SK-N-SH (cell line): ENCODE measurements at regions not wholly inside any gene's neighbourhood (a gene's known extent, or its start where the extent isn't known, plus 50 kb on each side); places are given as distances from the start of the nearest gene placed in this dataset.

Source experiments
- CTCF ChIA-PET: fragments of 300-600, 350-600 bp; formaldehyde crosslinking; extraction: SDS; loops from one replicate; lab custom pipeline; 2021; lab: Yijun Ruan, JAX
- POLR2A ChIA-PET: fragments of 350-600 bp; sonication (Branson Sonifier 250); formaldehyde crosslinking; extraction: SDS; loops from one replicate; lab custom pipeline; 2020; ENCODE audit warnings: antibody characterized with exemption, inconsistent platforms; lab: Yijun Ruan, JAX
- DNase-seq: peaks from one replicate; pipeline ENCODE4 v3.0.0; 2012
- H2AFZ ChIP-seq: fragments of 200-600 bp; sonication (generic); 2 replicates; pipeline ENCODE4 v1.8.1; 2016; ENCODE audit warnings: antibody characterized with exemption, mild to moderate bottlenecking, low read depth
- H3F3A ChIP-seq: fragments of 200-600 bp; sonication (generic); replicated peaks from 2 replicates; pipeline ENCODE3; 2016; ENCODE audit warnings: antibody characterized with exemption, mild to moderate bottlenecking; ENCODE audit not compliant: insufficient read depth
- H3K27ac ChIP-seq, 2 experiments: fragments of 200-500 bp in 1 of 2; fragments of 200-600 bp in 1 of 2; sonication (Bioruptor generic) in 1 of 2; sonication (generic), shearing (Covaris generic) in 1 of 2; 2 replicates each; pipeline versions ENCODE4 v1.5.1 to v1.6.1; 2014 to 2016; ENCODE audit warnings: low read depth in 2 of 2, inconsistent platforms in 1 of 2, low read length in 1 of 2, mild to moderate bottlenecking in 1 of 2, mixed read lengths in 1 of 2
- H3K27me3 ChIP-seq: fragments of 200-600 bp; sonication (generic), shearing (Covaris generic); 2 replicates; pipeline ENCODE4 v1.6.1; 2016; ENCODE audit warnings: mixed run types; ENCODE audit not compliant: insufficient read depth
- H3K36me3 ChIP-seq, 2 experiments: fragments of 200-500 bp in 1 of 2; fragments of 200-600 bp in 1 of 2; sonication (Bioruptor generic) in 1 of 2; sonication (generic) in 1 of 2; replicated peaks in 1 of 2; 2 replicates each; pipeline versions ENCODE3 to v1.5.1; 2014 to 2016; ENCODE audit warnings: low read length in 1 of 2, mild to moderate bottlenecking in 1 of 2; ENCODE audit not compliant: insufficient read depth in 2 of 2, control insufficient read depth in 1 of 2
- H3K4me1 ChIP-seq, 2 experiments: fragments of 200-500 bp in 1 of 2; fragments of 200-600 bp in 1 of 2; sonication (Bioruptor generic) in 1 of 2; sonication (generic), shearing (Covaris generic) in 1 of 2; 2 replicates each; pipeline versions ENCODE4 v1.5.1 to v1.6.1; 2014 to 2016; ENCODE audit warnings: low read depth in 1 of 2, low read length in 1 of 2, mixed run types in 1 of 2; ENCODE audit not compliant: insufficient read depth in 2 of 2, control insufficient read depth in 1 of 2
- H3K4me2 ChIP-seq: fragments of 200-600 bp; sonication (generic), shearing (Covaris generic); 2 replicates; pipeline ENCODE4 v1.6.1; 2017; ENCODE audit warnings: mixed run types
- H3K4me3 ChIP-seq, 2 experiments: fragments of 200-500 bp in 1 of 2; fragments of 200-600 bp in 1 of 2; sonication (Bioruptor generic) in 1 of 2; sonication (generic), shearing (Covaris generic) in 1 of 2; 2 replicates each; pipeline versions ENCODE4 v1.5.1 to v1.8.1; 2014 to 2016; ENCODE audit warnings: low read depth in 2 of 2, inconsistent platforms in 1 of 2, low read length in 1 of 2, mild to moderate bottlenecking in 1 of 2, mixed read lengths in 1 of 2, moderate library complexity in 1 of 2
- H3K79me2 ChIP-seq: fragments of 200-600 bp; sonication (generic); 2 replicates; pipeline ENCODE4 v1.8.1; 2017; ENCODE audit warnings: mild to moderate bottlenecking; ENCODE audit not compliant: insufficient read depth
- H3K9ac ChIP-seq: fragments of 200-600 bp; sonication (generic); 2 replicates; pipeline ENCODE4 v1.6.1; 2017; ENCODE audit warnings: mixed run types
- H3K9me2 ChIP-seq: fragments of 200-600 bp; sonication (generic); 2 replicates; pipeline ENCODE4 v1.6.1; 2017; ENCODE audit warnings: mixed run types
- H3K9me3 ChIP-seq: fragments of 200-600 bp; sonication (generic); 2 replicates; pipeline ENCODE4 v1.6.1; 2017; ENCODE audit warnings: mixed run types, mild to moderate bottlenecking, moderate library complexity
- H4K20me1 ChIP-seq: fragments of 200-600 bp; sonication (generic); 2 replicates; pipeline ENCODE4 v1.6.1; 2017; ENCODE audit warnings: mild to moderate bottlenecking, mixed run types; ENCODE audit not compliant: insufficient read depth
- CHD2 ChIP-seq: fragments of 150-350 bp; IDR thresholded peaks from 2 replicates; pipeline ENCODE4 v1.6.1; 2018; ENCODE audit warnings: low read length; ENCODE audit not compliant: partially characterized antibody
- EP300 ChIP-seq, 2 experiments: IDR thresholded peaks; 2 replicates each; pipeline versions ENCODE4 v1.4.0 to v1.6.1; 2012; ENCODE audit warnings: borderline replicate concordance in 1 of 2, low read depth in 1 of 2, low read length in 1 of 2
- FOSL2 ChIP-seq: IDR thresholded peaks from 2 replicates; pipeline ENCODE4 v1.4.0; 2012; ENCODE audit warnings: low read depth, mild to moderate bottlenecking, moderate library complexity, borderline replicate concordance
- FOXJ3 ChIP-seq: sonication (generic); formaldehyde crosslinking; IDR thresholded peaks from 2 replicates; pipeline ENCODE4 v1.5.1; 2020; ENCODE audit warnings: mild to moderate bottlenecking, missing genetic modification reagents
- FOXM1 ChIP-seq: IDR thresholded peaks from 2 replicates; pipeline ENCODE4 v1.4.0; 2012; ENCODE audit warnings: low read depth, mild to moderate bottlenecking
- GATA2 ChIP-seq: sonication (generic); formaldehyde crosslinking; IDR thresholded peaks from 2 replicates; pipeline ENCODE4 v1.5.0; 2020; ENCODE audit warnings: mild to moderate bottlenecking, missing genetic modification reagents
- MEF2A ChIP-seq: IDR thresholded peaks from 2 replicates; pipeline ENCODE4 v1.4.0; 2012; ENCODE audit warnings: low read depth, borderline replicate concordance
- NFIC ChIP-seq: IDR thresholded peaks from 2 replicates; pipeline ENCODE4 v1.4.0; 2012; ENCODE audit warnings: borderline replicate concordance
- NRF1 ChIP-seq: IDR thresholded peaks from 2 replicates; pipeline ENCODE4 v1.6.1; 2012; ENCODE audit warnings: low read depth, mild to moderate bottlenecking, low read length
- RCOR1 ChIP-seq: fragments of 150-350 bp; IDR thresholded peaks from 2 replicates; pipeline ENCODE4 v1.6.1; 2017; ENCODE audit warnings: antibody characterized with exemption, low read length
- RFX5 ChIP-seq: IDR thresholded peaks from 2 replicates; pipeline ENCODE4 v1.6.1; 2012; ENCODE audit warnings: mild to moderate bottlenecking, improper control_type of control experiment, low read length
- SIN3A ChIP-seq: IDR thresholded peaks from 2 replicates; pipeline ENCODE4 v1.6.1; 2012; ENCODE audit warnings: low read depth, mild to moderate bottlenecking, low read length, moderate library complexity, borderline replicate concordance
- SMC3 ChIP-seq: IDR thresholded peaks from 2 replicates; pipeline ENCODE4 v1.6.1; 2012; ENCODE audit warnings: low read depth, low read length, improper control_type of control experiment
- TAF1 ChIP-seq: IDR thresholded peaks from 2 replicates; pipeline ENCODE4 v1.6.1; 2012; ENCODE audit warnings: low read depth, mild to moderate bottlenecking, low read length, moderate library complexity, borderline replicate concordance
- TCF12 ChIP-seq: IDR thresholded peaks from 2 replicates; pipeline ENCODE4 v1.4.0; 2012
- TEAD4 ChIP-seq: IDR thresholded peaks from 2 replicates; pipeline ENCODE4 v1.4.0; 2012; ENCODE audit warnings: mild to moderate bottlenecking, borderline replicate concordance; ENCODE audit not compliant: insufficient read depth
- WGBS: methylation state at CpG from one replicate; pipeline ENCODE4 v1.1.6; 2017; ENCODE audit warnings: low lambda C conversion rate; 5-methylcytosine and 5-hydroxymethylcytosine counted together
- TF ChIP-seq, protein P1 (sequence below): IDR thresholded peaks from 2 replicates; pipeline ENCODE4; 2012
- TF ChIP-seq, protein P2 (sequence below): fragments of 150-350 bp; IDR thresholded peaks from 2 replicates; pipeline ENCODE4 v1.6.1; 2016; ENCODE audit warnings: mild to moderate bottlenecking, low read depth, low read length
- TF ChIP-seq, protein P3 (sequence below): fragments of 150-350 bp; IDR thresholded peaks from 2 replicates; pipeline ENCODE4 v1.6.1; 2017; ENCODE audit warnings: antibody characterized with exemption, low read length, low read depth, borderline replicate concordance
- TF ChIP-seq, protein P4 (sequence below): IDR thresholded peaks from 2 replicates; pipeline ENCODE4 v1.4.0; 2012; ENCODE audit warnings: low read depth, borderline replicate concordance
- TF ChIP-seq, protein P5 (sequence below): IDR thresholded peaks from 2 replicates; pipeline ENCODE4 v1.4.0; 2012; ENCODE audit warnings: low read depth

DNA sequence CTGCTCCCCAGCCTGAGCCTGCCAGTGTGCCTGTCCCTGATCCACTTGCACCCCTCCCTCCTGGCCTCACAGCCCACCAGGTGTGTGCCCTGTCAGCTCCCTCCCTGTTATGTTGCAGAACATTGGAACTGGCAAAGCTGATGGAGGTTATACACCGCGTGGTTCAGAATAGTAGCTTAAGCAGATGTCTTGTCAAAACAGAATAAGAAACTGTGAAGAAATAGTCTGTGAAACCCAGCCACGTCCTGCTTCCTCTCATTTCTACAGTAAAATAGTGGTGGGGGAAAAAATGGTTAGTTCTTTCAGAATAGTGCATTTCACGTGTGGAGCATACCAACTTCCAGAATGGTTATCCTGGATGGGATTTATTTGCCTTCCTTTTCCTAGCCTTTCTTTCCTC lies 161.2 kb upstream of the NAV2 start (continued):
- TF ChIP-seq, protein P1, sequence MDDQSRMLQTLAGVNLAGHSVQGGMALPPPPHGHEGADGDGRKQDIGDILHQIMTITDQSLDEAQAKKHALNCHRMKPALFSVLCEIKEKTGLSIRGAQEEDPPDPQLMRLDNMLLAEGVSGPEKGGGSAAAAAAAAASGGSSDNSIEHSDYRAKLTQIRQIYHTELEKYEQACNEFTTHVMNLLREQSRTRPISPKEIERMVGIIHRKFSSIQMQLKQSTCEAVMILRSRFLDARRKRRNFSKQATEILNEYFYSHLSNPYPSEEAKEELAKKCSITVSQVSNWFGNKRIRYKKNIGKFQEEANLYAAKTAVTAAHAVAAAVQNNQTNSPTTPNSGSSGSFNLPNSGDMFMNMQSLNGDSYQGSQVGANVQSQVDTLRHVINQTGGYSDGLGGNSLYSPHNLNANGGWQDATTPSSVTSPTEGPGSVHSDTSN: no peak
- TF ChIP-seq, protein P2, sequence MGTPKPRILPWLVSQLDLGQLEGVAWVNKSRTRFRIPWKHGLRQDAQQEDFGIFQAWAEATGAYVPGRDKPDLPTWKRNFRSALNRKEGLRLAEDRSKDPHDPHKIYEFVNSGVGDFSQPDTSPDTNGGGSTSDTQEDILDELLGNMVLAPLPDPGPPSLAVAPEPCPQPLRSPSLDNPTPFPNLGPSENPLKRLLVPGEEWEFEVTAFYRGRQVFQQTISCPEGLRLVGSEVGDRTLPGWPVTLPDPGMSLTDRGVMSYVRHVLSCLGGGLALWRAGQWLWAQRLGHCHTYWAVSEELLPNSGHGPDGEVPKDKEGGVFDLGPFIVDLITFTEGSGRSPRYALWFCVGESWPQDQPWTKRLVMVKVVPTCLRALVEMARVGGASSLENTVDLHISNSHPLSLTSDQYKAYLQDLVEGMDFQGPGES: no peak
- TF ChIP-seq TCF12: no peak

DNA sequence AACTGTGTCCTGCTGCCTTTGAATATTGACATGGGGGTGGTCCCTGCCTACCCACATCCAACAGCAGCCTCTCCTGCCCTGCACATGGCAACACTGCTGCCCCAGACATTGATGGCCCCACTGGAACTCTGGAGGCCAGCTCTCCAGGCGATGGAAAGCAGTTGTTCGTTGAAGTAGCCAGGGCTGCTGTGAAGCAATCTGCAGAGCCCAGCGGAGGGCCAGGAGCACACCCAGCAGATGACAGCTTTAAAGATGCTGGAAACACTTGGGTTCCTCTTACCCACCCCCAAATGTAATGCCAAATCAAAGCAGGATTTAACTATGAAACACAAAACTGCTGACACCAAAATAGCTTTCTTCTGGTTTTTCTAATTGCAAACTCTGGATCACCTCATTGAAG lies 165.6 kb upstream of the NAV2 start:
- Histone ChIP-seq H3K79me2 (no peaks in the 10 kb centered on the region), H2AFZ (no peak overlapping the region), H3K4me1 (no peaks in the 10 kb centered on the region), H4K20me1 (no peaks in the 10 kb centered on the region), H3K4me3 (no peak overlapping the region), H3K9me3 (no peaks in the 10 kb centered on the region), H3K9me2 (no peaks in the 10 kb centered on the region), H3K27me3 (peaks cover 36% of the 10 kb centered on the region), H3K4me2 (no peak overlapping the region), H3F3A (no peaks in the 10 kb centered on the region), H3K9ac (no peak overlapping the region), H3K27ac (no peak overlapping the region), H3K36me3 (no peaks in the 10 kb centered on the region)
- CTCF ChIA-PET: interaction anchor here (1.0 to 19.9 kb wide), 5 partner anchors 9 to 474 kb away, joined by 3 to 328 read pairs (median 20); no protein-coding TSS in a partner anchor
- POLR2A ChIA-PET: no interaction called here
- no peak for TF ChIP-seq EP300 (IDR thresholded peaks at IDR 0.05; ENCODE audit: borderline replicate concordance in 1 of 2, low read depth in 1 of 2, low read length in 1 of 2)
- TF ChIP-seq NRF1: no peak
- TF ChIP-seq TAF1: no peak
- TF ChIP-seq, protein P3, sequence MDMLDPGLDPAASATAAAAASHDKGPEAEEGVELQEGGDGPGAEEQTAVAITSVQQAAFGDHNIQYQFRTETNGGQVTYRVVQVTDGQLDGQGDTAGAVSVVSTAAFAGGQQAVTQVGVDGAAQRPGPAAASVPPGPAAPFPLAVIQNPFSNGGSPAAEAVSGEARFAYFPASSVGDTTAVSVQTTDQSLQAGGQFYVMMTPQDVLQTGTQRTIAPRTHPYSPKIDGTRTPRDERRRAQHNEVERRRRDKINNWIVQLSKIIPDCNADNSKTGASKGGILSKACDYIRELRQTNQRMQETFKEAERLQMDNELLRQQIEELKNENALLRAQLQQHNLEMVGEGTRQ: no peak
- no peak for TF ChIP-seq RFX5
- TF ChIP-seq NFIC: no peak
- no peak for TF ChIP-seq CHD2
- no peak for TF ChIP-seq FOXM1
- TF ChIP-seq, protein P4, sequence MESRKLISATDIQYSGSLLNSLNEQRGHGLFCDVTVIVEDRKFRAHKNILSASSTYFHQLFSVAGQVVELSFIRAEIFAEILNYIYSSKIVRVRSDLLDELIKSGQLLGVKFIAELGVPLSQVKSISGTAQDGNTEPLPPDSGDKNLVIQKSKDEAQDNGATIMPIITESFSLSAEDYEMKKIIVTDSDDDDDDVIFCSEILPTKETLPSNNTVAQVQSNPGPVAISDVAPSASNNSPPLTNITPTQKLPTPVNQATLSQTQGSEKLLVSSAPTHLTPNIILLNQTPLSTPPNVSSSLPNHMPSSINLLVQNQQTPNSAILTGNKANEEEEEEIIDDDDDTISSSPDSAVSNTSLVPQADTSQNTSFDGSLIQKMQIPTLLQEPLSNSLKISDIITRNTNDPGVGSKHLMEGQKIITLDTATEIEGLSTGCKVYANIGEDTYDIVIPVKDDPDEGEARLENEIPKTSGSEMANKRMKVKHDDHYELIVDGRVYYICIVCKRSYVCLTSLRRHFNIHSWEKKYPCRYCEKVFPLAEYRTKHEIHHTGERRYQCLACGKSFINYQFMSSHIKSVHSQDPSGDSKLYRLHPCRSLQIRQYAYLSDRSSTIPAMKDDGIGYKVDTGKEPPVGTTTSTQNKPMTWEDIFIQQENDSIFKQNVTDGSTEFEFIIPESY: no peak
- TF ChIP-seq TCF12: no peak
- TF ChIP-seq FOXJ3 (CRISPR knock-in tag): no peak
- no peak for TF ChIP-seq SIN3A
- no peak for TF ChIP-seq GATA2 (CRISPR knock-in tag)
- no peak for TF ChIP-seq SMC3
- TF ChIP-seq MEF2A: no peak
- TF ChIP-seq, protein P5, sequence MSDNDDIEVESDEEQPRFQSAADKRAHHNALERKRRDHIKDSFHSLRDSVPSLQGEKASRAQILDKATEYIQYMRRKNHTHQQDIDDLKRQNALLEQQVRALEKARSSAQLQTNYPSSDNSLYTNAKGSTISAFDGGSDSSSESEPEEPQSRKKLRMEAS: no peak
- TF ChIP-seq FOSL2: no peak
- TF ChIP-seq, protein P2: no peak
- no peak for TF ChIP-seq TEAD4
- no peak for TF ChIP-seq RCOR1
- 65% methylated on average over 3 of the region's 3 CpGs for WGBS
- no peak for DNase-seq
